ENCODE measurements at regions not wholly inside any gene's neighbourhood (a gene's known extent, or its start where the extent isn't known, plus 50 kb on each side); places are given as distances from the start of the nearest gene placed in this dataset.

DNA sequence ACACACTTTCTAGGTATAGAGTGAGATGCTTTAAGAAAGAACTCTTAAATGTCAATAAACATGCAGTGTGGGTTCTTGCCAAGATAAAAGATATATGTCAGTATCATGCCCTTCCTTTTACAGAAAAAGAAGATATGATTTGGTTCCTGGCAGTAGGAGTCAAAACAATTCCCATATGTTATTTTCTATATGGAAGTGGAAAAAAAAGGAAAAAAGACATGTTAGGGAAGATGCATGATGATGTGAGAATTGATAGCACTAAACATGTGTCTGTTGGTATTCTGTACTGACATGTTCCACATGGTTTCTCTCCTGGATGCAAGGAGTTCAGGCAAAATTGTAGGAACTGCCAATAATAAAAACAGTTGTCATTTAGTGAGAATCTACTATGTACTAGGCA is 318.8 kb upstream of the DACH1 start:
- ChIA-PET POLR2A (no interaction called here), CTCF (no interaction called here)
- Mint-ChIP-seq H3K9me3 (ENCODE audit: unreplicated experiment) (no peaks in the 10 kb centered on the region), H3K27me3 (ENCODE audit: insufficient read depth, unreplicated experiment) (no peaks in the 10 kb centered on the region), H3K27ac (ENCODE audit: low read depth, unreplicated experiment) (no peak overlapping the region), H3K36me3 (ENCODE audit: insufficient read depth, unreplicated experiment) (no peaks in the 10 kb centered on the region), H3K4me3 (ENCODE audit: unreplicated experiment) (no peak overlapping the region), H3K4me1 (ENCODE audit: insufficient read depth, unreplicated experiment) (no peaks in the 10 kb centered on the region)
- intact Hi-C loops (cut with micrococcal nuclease) = no loop called here
- no peak for TF ChIP-seq CTCF (IDR thresholded peaks at IDR 0.05; ENCODE audit: unreplicated experiment)
- no TSS peak for BruUV-seq (replicated peaks)
- no peak for DNase-seq (ENCODE audit: unreplicated experiment)

GRCh38 chr13:72181661-72182060 is 314.7 kb upstream of the DACH1 start:
- Mint-ChIP-seq H3K4me1 (ENCODE audit: insufficient read depth, unreplicated experiment) (no peaks in the 10 kb centered on the region), H3K27ac (ENCODE audit: low read depth, unreplicated experiment) (no peak overlapping the region), H3K4me3 (ENCODE audit: unreplicated experiment) (no peak overlapping the region), H3K27me3 (ENCODE audit: insufficient read depth, unreplicated experiment) (no peaks in the 10 kb centered on the region), H3K36me3 (ENCODE audit: insufficient read depth, unreplicated experiment) (no peaks in the 10 kb centered on the region), H3K9me3 (ENCODE audit: unreplicated experiment) (no peaks in the 10 kb centered on the region)
- TF ChIP-seq CTCF (IDR thresholded peaks at IDR 0.05; ENCODE audit: unreplicated experiment) = no peak
- no TSS peak for BruUV-seq (replicated peaks)
- CTCF ChIA-PET = no interaction called here
- no peak for DNase-seq (ENCODE audit: unreplicated experiment)
- intact Hi-C loops (cut with micrococcal nuclease) = no loop called here
- POLR2A ChIA-PET = interaction anchor here (1.2 kb wide), 1 partner anchor 14 kb away, joined by 3 read pairs; no protein-coding TSS in a partner anchor

DNA sequence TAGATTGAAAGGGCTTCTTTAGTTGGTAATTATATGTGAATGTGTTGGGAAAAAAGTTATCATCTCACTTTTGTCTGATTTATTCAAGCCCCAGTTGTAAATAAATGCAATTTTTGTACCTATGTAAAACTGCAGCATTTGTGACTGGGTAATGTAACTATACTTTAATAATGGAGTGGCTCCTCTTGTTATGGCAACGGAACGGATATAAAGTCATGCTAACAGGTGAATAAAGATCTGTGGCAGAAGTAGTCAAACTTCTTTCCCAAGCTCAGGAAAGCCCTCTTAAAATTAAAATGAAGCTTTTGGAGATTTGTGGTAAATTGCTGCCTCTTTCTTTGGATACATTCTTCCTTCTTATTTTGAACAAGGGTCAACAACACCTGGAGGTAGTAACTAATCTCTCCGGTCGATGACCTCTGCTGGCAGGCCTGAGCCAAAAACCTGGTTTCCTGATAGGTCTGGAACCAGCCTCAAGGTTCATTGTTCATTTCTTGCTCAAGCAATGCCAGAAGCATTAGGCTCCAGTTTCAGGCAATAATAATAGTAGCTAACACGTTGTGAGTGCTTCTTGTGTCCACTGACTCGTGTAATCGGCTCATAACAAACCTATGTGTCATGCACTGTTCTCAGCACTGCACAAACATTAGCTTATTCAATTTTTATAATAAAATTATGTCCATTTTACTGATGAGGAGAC is 313.4 kb upstream of the DACH1 start:
- ChIA-PET CTCF (interaction anchor here (0.6 to 0.7 kb wide), 3 partner anchors 22 to 265 kb away, joined by 3 to 6 read pairs (median 3); no protein-coding TSS in a partner anchor), POLR2A (no interaction called here)
- no peak overlapping the region for H3K27ac Mint-ChIP-seq (ENCODE audit: low read depth, unreplicated experiment)
- H3K9me3 Mint-ChIP-seq (ENCODE audit: unreplicated experiment) = no peaks in the 10 kb centered on the region
- H3K4me1 Mint-ChIP-seq (ENCODE audit: insufficient read depth, unreplicated experiment) = no peaks in the 10 kb centered on the region
- no peak overlapping the region for H3K4me3 Mint-ChIP-seq (ENCODE audit: unreplicated experiment)
- DNase-seq (ENCODE audit: unreplicated experiment) = peak; percentile 5
- no peaks in the 10 kb centered on the region for H3K36me3 Mint-ChIP-seq (ENCODE audit: insufficient read depth, unreplicated experiment)
- no TSS peak for BruUV-seq (replicated peaks)
- intact Hi-C loops (cut with micrococcal nuclease) = no loop called here
- TF ChIP-seq CTCF (IDR thresholded peaks at IDR 0.05; ENCODE audit: unreplicated experiment) = no peak
- H3K27me3 Mint-ChIP-seq (ENCODE audit: insufficient read depth, unreplicated experiment) = no peaks in the 10 kb centered on the region

DNA sequence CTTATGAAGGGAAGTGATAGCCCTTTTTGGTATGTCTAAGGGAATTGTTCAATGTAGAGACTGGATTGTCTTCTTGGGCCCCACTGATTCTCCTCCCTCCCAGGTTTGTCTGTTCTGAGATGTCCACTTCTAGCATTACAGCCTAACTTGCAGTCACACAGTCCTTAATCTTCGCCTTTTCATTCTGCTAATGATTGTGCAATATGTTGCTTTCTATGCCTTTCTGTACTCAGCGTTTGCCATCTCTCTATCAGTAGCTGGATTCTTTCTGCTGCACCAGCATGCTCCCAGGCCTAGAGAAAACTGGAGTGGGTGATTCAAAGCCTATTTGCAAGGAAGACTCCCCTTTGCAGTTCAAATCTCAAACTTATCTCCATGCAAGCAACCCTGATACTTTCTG is 307.5 kb upstream of the DACH1 start:
- POLR2A ChIA-PET = no interaction called here
- Mint-ChIP-seq H3K4me1 (ENCODE audit: insufficient read depth, unreplicated experiment) (no peaks in the 10 kb centered on the region), H3K27ac (ENCODE audit: low read depth, unreplicated experiment) (no peak overlapping the region), H3K9me3 (ENCODE audit: unreplicated experiment) (no peaks in the 10 kb centered on the region), H3K4me3 (ENCODE audit: unreplicated experiment) (no peak overlapping the region), H3K36me3 (ENCODE audit: insufficient read depth, unreplicated experiment) (no peaks in the 10 kb centered on the region), H3K27me3 (ENCODE audit: insufficient read depth, unreplicated experiment) (no peaks in the 10 kb centered on the region)
- intact Hi-C loops (cut with micrococcal nuclease) = no loop called here
- CTCF ChIA-PET = interaction anchor here (0.6 to 1.2 kb wide), 2 partner anchors 9 to 23 kb away, joined by 3 read pairs; no protein-coding TSS in a partner anchor
- no peak for DNase-seq (ENCODE audit: unreplicated experiment)
- no peak for TF ChIP-seq CTCF (IDR thresholded peaks at IDR 0.05; ENCODE audit: unreplicated experiment)
- no TSS peak for BruUV-seq (replicated peaks)

Measured in MCF 10A (cell line).